ENCODE measurements at regions not wholly inside any gene's neighbourhood (a gene's known extent, or its start where the extent isn't known, plus 50 kb on each side); places are given as distances from the start of the nearest gene placed in this dataset.

GRCh38 chr6:95511404-95511803 lies 65.9 kb upstream of the MANEA start:
- no peak overlapping the region for H3K4me3 ChIP-seq (ENCODE audit: low read depth, low read length)
- no peak overlapping the region for H3K9ac ChIP-seq (ENCODE audit: low read length)
- H3K4me1 ChIP-seq (ENCODE audit: control insufficient read depth in 1 of 2, insufficient read depth in 2 of 2, low read length in 2 of 2), result no peaks in the 10 kb centered on the region
- H2AK5ac ChIP-seq (ENCODE audit: low read length), result no peak overlapping the region
- no peak overlapping the region for H2BK120ac ChIP-seq (ENCODE audit: insufficient read depth, low read length, poor library complexity)
- WGBS (ENCODE audit: extremely low coverage, insufficient coverage, insufficient read length), result no CpG with 5 or more reads among the region's 4 CpGs
- no peak overlapping the region for H3K4ac ChIP-seq (ENCODE audit: low read depth, low read length)
- H4K12ac ChIP-seq (ENCODE audit: low read depth, low read length), result no peak overlapping the region
- no peak overlapping the region for H3K23ac ChIP-seq (ENCODE audit: low read length)
- no peak overlapping the region for H4K91ac ChIP-seq (ENCODE audit: low read depth, low read length)
- H3K36me3 ChIP-seq (ENCODE audit: control insufficient read depth in 1 of 2, insufficient read depth in 2 of 2, low read length in 2 of 2), result no peaks in the 10 kb centered on the region
- no peak for DNase-seq
- no peaks in the 10 kb centered on the region for H3K27me3 ChIP-seq (ENCODE audit: insufficient read depth, low read length)
- no peak overlapping the region for H2AFZ ChIP-seq (ENCODE audit: insufficient read depth, low read length, poor library complexity)
- no peak overlapping the region for H3K18ac ChIP-seq (ENCODE audit: low read length)
- no peak overlapping the region for H3K4me2 ChIP-seq (ENCODE audit: low read length)
- no peak overlapping the region for H3K14ac ChIP-seq (ENCODE audit: low read length)
- no peaks in the 10 kb centered on the region for H3K79me1 ChIP-seq (ENCODE audit: low read length)
- no peak overlapping the region for H3K27ac ChIP-seq (ENCODE audit: low read depth, low read length)
- no peak overlapping the region for H4K8ac ChIP-seq (ENCODE audit: low read depth, low read length)
- H3K79me2 ChIP-seq (ENCODE audit: control insufficient read depth, insufficient read depth, low read length, poor library complexity), result no peaks in the 10 kb centered on the region
- no peak overlapping the region for H2BK5ac ChIP-seq (ENCODE audit: low read depth, low read length, poor library complexity)
- no peak overlapping the region for H2BK12ac ChIP-seq (ENCODE audit: low read length)
- no peaks in the 10 kb centered on the region for H3K9me3 ChIP-seq (ENCODE audit: insufficient read depth, low read depth, low read length)

GRCh38 chr6:95515975-95516374 lies 61.4 kb upstream of the MANEA start:
- peak; percentile 27 to 78 for DNase-seq
- Histone ChIP-seq H3K9me3 (ENCODE audit: insufficient read depth, low read depth, low read length) (no peaks in the 10 kb centered on the region), H3K4ac (ENCODE audit: low read depth, low read length) (no peak overlapping the region), H3K27me3 (ENCODE audit: insufficient read depth, low read length) (no peaks in the 10 kb centered on the region), H3K14ac (ENCODE audit: low read length) (no peak overlapping the region), H4K12ac (ENCODE audit: low read depth, low read length) (no peak overlapping the region), H3K4me1 (ENCODE audit: control insufficient read depth in 1 of 2, insufficient read depth in 2 of 2, low read length in 2 of 2) (peaks cover 3 to 6% of the 10 kb centered on the region in 2 experiments), H3K27ac (ENCODE audit: low read depth, low read length) (no peak overlapping the region), H3K79me1 (ENCODE audit: low read length) (no peaks in the 10 kb centered on the region), H3K4me2 (ENCODE audit: low read length) (no peak overlapping the region), H2AK5ac (ENCODE audit: low read length) (no peak overlapping the region), H2AFZ (ENCODE audit: insufficient read depth, low read length, poor library complexity) (no peak overlapping the region), H2BK12ac (ENCODE audit: low read length) (no peak overlapping the region), H3K79me2 (ENCODE audit: control insufficient read depth, insufficient read depth, low read length, poor library complexity) (no peaks in the 10 kb centered on the region), H2BK120ac (ENCODE audit: insufficient read depth, low read length, poor library complexity) (no peak overlapping the region), H4K8ac (ENCODE audit: low read depth, low read length) (no peak overlapping the region), H3K36me3 (ENCODE audit: control insufficient read depth in 1 of 2, insufficient read depth in 2 of 2, low read length in 2 of 2) (no peaks in the 10 kb centered on the region), H3K23ac (ENCODE audit: low read length) (no peak overlapping the region), H3K18ac (ENCODE audit: low read length) (no peak overlapping the region), H4K91ac (ENCODE audit: low read depth, low read length) (no peak overlapping the region), H3K9ac (ENCODE audit: low read length) (no peak overlapping the region), H2BK5ac (ENCODE audit: low read depth, low read length, poor library complexity) (no peak overlapping the region), H3K4me3 (ENCODE audit: low read depth, low read length) (no peak overlapping the region)
- no CpG with 5 or more reads among the region's 2 CpGs for WGBS (ENCODE audit: extremely low coverage, insufficient coverage, insufficient read length)

- H3K79me1 ChIP-seq (ENCODE audit: low read length), result no peaks in the 10 kb centered on the region
- H3K4ac ChIP-seq (ENCODE audit: low read depth, low read length), result no peak overlapping the region
- no peak overlapping the region for H3K18ac ChIP-seq (ENCODE audit: low read length)
- no peak overlapping the region for H4K8ac ChIP-seq (ENCODE audit: low read depth, low read length)
- no peak overlapping the region for H2AK5ac ChIP-seq (ENCODE audit: low read length)
- no peak overlapping the region for H3K14ac ChIP-seq (ENCODE audit: low read length)
- H2BK120ac ChIP-seq (ENCODE audit: insufficient read depth, low read length, poor library complexity), result no peak overlapping the region
- H3K27me3 ChIP-seq (ENCODE audit: insufficient read depth, low read length), result no peaks in the 10 kb centered on the region
- peaks cover 3 to 6% of the 10 kb centered on the region in 2 experiments for H3K4me1 ChIP-seq (ENCODE audit: control insufficient read depth in 1 of 2, insufficient read depth in 2 of 2, low read length in 2 of 2)
- no CpG with 5 or more reads among the region's 2 CpGs for WGBS (ENCODE audit: extremely low coverage, insufficient coverage, insufficient read length)
- DNase-seq, result no peak
- H3K9me3 ChIP-seq (ENCODE audit: insufficient read depth, low read depth, low read length), result no peaks in the 10 kb centered on the region
- H3K9ac ChIP-seq (ENCODE audit: low read length), result no peak overlapping the region
- peak overlapping the region; percentile 35 for H4K91ac ChIP-seq (ENCODE audit: low read depth, low read length)
- peak overlapping the region; percentile 47 for H3K27ac ChIP-seq (ENCODE audit: low read depth, low read length)
- H3K23ac ChIP-seq (ENCODE audit: low read length), result no peak overlapping the region
- no peak overlapping the region for H2BK12ac ChIP-seq (ENCODE audit: low read length)
- no peak overlapping the region for H3K4me3 ChIP-seq (ENCODE audit: low read depth, low read length)
- H2BK5ac ChIP-seq (ENCODE audit: low read depth, low read length, poor library complexity), result no peak overlapping the region
- no peak overlapping the region for H2AFZ ChIP-seq (ENCODE audit: insufficient read depth, low read length, poor library complexity)
- H4K12ac ChIP-seq (ENCODE audit: low read depth, low read length), result no peak overlapping the region
- H3K79me2 ChIP-seq (ENCODE audit: control insufficient read depth, insufficient read depth, low read length, poor library complexity), result no peaks in the 10 kb centered on the region
- no peaks in the 10 kb centered on the region for H3K36me3 ChIP-seq (ENCODE audit: control insufficient read depth in 1 of 2, insufficient read depth in 2 of 2, low read length in 2 of 2)
- no peak overlapping the region for H3K4me2 ChIP-seq (ENCODE audit: low read length)
These were observed 60.3 kb upstream of the MANEA start for GRCh38 chr6:95517004-95517403.

GRCh38 chr6:95517568-95517967 lies 59.8 kb upstream of the MANEA start:
- no peak overlapping the region for H3K4ac ChIP-seq (ENCODE audit: low read depth, low read length)
- no peaks in the 10 kb centered on the region for H3K79me2 ChIP-seq (ENCODE audit: control insufficient read depth, insufficient read depth, low read length, poor library complexity)
- no peaks in the 10 kb centered on the region for H3K36me3 ChIP-seq (ENCODE audit: control insufficient read depth in 1 of 2, insufficient read depth in 2 of 2, low read length in 2 of 2)
- no peak overlapping the region for H3K27ac ChIP-seq (ENCODE audit: low read depth, low read length)
- H2AK5ac ChIP-seq (ENCODE audit: low read length), result no peak overlapping the region
- H3K4me1 ChIP-seq (ENCODE audit: control insufficient read depth in 1 of 2, insufficient read depth in 2 of 2, low read length in 2 of 2), result peaks cover 3 to 6% of the 10 kb centered on the region in 2 experiments
- H2AFZ ChIP-seq (ENCODE audit: insufficient read depth, low read length, poor library complexity), result no peak overlapping the region
- no peak overlapping the region for H3K4me3 ChIP-seq (ENCODE audit: low read depth, low read length)
- H4K91ac ChIP-seq (ENCODE audit: low read depth, low read length), result peak overlapping the region; percentile 15
- no peak overlapping the region for H3K14ac ChIP-seq (ENCODE audit: low read length)
- no CpG with 5 or more reads among the region's 3 CpGs for WGBS (ENCODE audit: extremely low coverage, insufficient coverage, insufficient read length)
- no peak overlapping the region for H3K18ac ChIP-seq (ENCODE audit: low read length)
- H4K8ac ChIP-seq (ENCODE audit: low read depth, low read length), result no peak overlapping the region
- H3K9ac ChIP-seq (ENCODE audit: low read length), result no peak overlapping the region
- no peaks in the 10 kb centered on the region for H3K27me3 ChIP-seq (ENCODE audit: insufficient read depth, low read length)
- H3K9me3 ChIP-seq (ENCODE audit: insufficient read depth, low read depth, low read length), result no peaks in the 10 kb centered on the region
- H3K79me1 ChIP-seq (ENCODE audit: low read length), result no peaks in the 10 kb centered on the region
- no peak overlapping the region for H2BK120ac ChIP-seq (ENCODE audit: insufficient read depth, low read length, poor library complexity)
- H4K12ac ChIP-seq (ENCODE audit: low read depth, low read length), result no peak overlapping the region
- no peak overlapping the region for H3K4me2 ChIP-seq (ENCODE audit: low read length)
- H3K23ac ChIP-seq (ENCODE audit: low read length), result no peak overlapping the region
- no peak for DNase-seq
- no peak overlapping the region for H2BK12ac ChIP-seq (ENCODE audit: low read length)
- no peak overlapping the region for H2BK5ac ChIP-seq (ENCODE audit: low read depth, low read length, poor library complexity)

Data from trophoblast cell (in vitro differentiated cells and primary cell).